Activated CD8-positive, alpha-beta memory T cell treated with anti-CD3 and anti-CD28 coated beads for 4 hours (primary cell): ENCODE measurements at regions not wholly inside any gene's neighbourhood (a gene's known extent, or its start where the extent isn't known, plus 50 kb on each side); places are given as distances from the start of the nearest gene placed in this dataset.
"Not testable (repeated sequence)": the region's sequence is repeated elsewhere in the genome, so short reads cannot be mapped to it uniquely, and the experiment has no call there.

ENCODE experiments used
- DNase-seq, 2 donors: peaks; one replicate each; pipeline ENCODE4 v3.0.0-alpha.2; 2020; ENCODE audit warnings: low read depth in 2 of 2

DNA sequence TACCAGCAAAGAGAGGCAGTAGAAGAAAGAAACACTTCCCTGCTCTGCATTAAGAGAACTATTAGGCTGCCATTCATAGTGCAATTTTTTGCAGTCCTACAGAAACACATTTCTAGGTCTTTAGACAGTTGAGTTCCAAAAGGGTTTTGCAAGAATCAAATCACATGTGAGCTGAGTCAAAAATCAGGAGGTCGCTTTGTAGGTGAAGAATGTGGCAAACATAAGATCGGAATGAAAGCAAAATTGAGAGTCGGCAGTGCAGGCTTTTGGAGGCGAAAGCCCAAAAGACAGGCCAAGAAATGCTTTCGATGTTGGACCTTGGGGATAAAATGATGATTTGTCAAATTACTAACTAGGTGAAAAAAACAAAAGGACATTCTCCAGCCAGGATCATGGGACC, 213.5 kb upstream of the NRIP1 start:
- DNase-seq = no peak

DNA sequence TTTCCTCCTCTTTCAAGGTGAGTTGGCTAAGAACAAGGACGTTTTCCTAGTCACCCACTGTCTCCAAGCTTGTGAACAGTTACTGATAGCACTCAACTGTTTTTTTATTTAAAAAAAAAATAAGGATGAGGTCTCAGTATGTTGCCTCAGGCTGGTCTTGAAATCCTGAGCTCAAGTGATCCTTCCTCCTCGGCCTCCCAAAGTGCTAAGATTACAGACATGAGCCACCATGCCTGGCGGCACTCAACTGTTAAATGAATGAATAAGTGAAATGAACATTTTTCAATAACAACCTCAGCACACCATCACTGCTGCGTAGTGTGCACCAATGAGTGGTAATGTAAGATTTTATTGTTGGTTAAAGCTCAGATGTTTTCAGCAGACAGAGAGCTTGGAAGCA, 214.1 kb upstream of the NRIP1 start:
- no peak for DNase-seq

DNA sequence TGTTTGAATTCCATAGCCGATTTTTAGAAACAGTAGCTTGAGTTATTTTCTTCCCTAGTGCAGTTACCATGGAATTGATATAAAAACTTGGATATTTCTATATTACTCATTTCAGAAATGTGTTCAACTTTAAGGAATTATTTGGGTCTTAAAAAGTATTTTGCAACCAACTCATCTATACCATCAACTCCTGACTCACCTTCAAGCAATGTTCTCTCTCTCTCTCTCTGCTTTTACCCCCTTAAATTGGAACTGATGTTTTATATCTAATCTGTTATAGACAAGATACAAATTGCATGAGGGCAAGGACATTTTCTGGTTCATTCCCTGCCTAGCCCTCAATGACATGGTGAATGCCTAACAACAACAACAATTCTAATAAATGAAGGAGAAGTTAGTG, 214.7 kb upstream of the NRIP1 start:
- DNase-seq = no peak

GRCh38 chr21:15281714-15282113, 216.9 kb upstream of the NRIP1 start:
- no peak for DNase-seq

- DNase-seq = no peak
Measured at GRCh38 chr21:15282665-15283064, 217.9 kb upstream of the NRIP1 start.

DNA sequence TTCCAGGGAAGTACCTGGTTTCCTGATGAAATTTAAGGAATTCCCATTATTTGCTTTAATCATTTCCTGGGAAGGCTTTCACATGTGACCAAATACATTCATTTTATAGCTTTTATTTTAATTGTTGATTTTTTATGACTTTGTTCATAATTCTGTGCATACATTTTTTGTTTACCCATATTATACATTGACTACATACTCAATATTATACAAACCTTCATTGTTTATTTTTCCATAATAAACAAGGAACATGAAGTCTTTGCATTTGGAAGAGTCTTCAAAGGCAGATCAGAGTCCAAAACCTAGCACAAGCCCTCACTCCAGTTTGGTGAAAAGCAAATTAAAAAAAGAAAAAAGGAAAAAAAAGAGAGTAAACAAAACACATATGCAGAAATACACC, 218.3 kb upstream of the NRIP1 start:
- DNase-seq = no peak

DNA sequence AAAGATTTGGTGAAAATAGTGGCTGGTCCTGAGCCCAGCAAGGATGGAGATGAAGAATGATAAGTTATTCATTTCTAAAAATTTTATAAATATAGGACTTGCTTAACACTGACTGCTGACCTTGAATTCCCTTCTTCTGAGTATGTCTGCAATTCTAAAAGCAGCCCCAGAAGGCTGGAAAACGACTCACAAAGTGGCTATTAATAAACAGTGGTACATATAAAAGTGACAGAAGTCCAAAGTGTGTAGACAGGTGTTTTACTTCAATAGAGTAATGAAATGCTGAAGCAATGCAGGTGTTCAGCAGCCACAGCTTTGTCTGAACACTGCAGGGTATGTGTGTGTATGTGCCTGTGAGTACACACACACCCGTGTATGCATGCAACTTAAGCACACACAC, 219.0 kb upstream of the NRIP1 start:
- no peak for DNase-seq

DNA sequence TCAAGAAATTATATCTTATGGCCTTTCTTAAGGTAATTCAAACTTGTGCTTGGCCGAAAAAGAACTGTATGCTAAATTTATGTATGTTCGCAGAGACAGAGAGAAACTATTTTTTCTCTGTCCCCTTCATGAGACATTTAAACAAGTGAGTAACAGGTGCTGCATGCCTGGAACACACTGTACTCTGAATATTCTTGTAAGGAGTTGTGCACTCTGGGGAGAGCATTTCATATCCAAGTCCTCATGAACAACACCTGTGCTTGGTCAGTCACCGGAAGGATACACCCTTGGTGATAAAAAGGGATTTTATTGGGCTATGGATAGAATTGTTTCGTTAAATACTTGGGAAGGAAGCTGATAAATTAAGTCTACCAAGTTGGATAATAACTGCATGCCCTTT, 220.8 kb upstream of the NRIP1 start:
- DNase-seq = no peak

DNA sequence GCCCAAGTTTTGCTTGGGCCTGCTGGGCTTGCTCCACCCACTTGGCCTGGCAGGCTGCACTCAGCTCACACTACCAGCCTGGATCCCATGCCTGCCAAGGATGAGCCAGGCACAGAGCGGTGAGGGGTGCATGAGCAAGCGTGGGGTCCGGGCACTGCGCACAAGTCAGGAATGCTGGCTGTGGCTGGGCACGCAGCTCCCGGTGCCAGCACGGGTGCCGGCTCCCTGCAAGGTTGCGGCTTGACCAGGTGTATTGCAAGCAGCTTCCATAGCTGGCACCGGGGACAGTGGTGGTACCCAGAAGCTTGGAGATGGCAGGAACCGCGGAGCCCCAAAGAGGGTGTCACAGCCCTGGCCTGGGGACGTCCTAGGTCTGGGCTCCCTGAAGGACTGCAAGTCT, 224.4 kb upstream of the NRIP1 start:
- DNase-seq = no peak

- DNase-seq = no peak
Measured at GRCh38 chr21:15289896-15290841, 225.4 kb upstream of the NRIP1 start.

DNA sequence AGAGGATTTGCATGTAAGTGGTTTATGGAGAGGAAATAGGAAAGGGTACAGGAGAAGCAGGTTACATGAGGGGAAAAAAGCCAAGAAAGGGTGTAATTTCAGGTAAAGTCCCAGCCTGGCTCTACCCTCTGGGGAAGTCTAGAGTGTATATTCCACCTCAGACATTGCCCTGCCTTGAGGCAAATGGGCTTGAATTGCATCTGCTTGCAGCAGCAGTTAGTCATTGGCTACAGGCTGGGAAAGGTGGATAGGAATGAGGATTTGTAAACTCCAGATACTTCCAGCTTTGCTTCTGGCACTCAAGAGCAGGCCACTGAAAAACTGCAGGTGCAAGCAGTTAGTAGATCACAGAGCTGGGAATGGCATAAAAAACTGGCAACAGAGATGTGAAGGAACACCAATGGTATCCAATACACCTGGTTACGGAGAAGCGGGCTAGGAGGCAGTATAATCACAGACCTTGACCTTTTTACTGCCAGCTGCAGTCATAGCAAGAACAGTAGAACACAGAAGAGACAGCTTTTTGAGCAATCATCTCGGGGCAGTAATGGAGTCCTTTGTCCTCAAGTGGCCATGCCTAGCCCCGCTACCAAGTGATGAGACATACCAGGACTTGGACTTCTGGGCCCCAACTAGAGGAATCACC, 226.9 kb upstream of the NRIP1 start:
- DNase-seq = no peak

- DNase-seq = no peak
Measured at GRCh38 chr21:15293240-15293639, 228.4 kb upstream of the NRIP1 start.

- no peak for DNase-seq
Measured at GRCh38 chr21:15295875-15296274, 231.1 kb upstream of the NRIP1 start.

DNA sequence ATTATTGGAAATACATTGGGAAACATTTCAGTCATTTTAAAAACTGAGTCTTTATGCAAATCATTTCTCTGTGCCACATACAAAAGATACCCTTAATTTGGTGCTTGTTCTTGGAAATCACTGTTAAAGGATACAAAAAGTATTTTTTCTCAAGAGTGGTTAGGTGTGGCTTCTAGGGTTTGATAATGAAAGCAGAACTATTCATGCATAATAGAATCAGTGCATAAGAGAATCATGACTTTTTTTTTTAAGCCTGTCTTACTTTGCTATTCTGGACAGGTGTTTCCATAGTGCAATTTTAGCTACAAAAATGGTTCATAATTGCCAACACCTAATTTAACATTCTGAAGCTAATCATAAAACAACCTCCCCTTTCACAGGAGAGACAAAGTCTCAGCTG, 233.0 kb upstream of the NRIP1 start:
- DNase-seq = no peak

- DNase-seq = no peak
Measured at GRCh38 chr21:15298306-15298705, 233.5 kb upstream of the NRIP1 start.

DNA sequence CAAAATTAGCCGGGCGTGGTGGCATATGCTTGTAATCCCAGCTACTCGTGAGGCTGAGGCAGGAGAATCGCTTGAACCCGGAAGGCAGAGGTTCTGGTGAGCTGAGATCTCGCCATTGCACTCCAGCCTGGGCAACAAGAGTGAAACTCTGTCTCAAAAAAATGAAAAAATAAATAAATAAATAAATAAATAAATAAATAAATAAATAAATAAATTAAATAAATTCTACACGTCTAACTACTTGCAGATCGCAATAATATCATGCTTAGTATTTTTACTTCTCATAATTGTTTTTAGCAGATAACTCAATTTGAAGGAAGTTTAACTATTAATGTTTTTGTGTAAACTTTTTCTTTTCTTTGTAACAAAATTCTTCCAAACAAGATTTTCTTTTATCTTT, 234.0 kb upstream of the NRIP1 start:
- not testable (repeated sequence) for DNase-seq

- no peak for DNase-seq
Measured at GRCh38 chr21:15300131-15300530, 235.3 kb upstream of the NRIP1 start.

GRCh38 chr21:15301014-15301413, 236.2 kb upstream of the NRIP1 start:
- no peak for DNase-seq

DNA sequence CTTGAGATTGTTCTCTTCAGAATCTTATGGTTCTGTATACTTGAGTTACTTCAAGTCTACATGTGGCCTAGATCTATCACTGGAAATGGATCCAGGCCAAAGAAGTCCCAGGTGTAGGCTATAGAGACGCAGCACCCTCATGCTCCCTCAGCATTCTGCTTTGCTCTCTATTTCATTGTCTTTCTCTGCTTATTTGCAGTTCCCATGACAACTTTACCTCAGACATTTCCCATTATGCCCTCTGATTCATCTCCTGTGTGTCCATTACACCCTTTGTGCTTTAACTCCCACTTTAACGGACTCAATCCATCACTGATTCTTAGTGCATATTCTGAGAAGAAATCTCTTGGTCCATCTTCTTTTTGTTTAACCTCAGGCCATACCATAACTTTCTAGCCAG, 236.9 kb upstream of the NRIP1 start:
- no peak for DNase-seq

- no peak for DNase-seq
Measured at GRCh38 chr21:15306271-15306670, 241.5 kb upstream of the NRIP1 start.

- no peak for DNase-seq
Measured at GRCh38 chr21:15308333-15308732, 243.5 kb upstream of the NRIP1 start.

GRCh38 chr21:15309022-15309590, 244.3 kb upstream of the NRIP1 start:
- no peak for DNase-seq

DNA sequence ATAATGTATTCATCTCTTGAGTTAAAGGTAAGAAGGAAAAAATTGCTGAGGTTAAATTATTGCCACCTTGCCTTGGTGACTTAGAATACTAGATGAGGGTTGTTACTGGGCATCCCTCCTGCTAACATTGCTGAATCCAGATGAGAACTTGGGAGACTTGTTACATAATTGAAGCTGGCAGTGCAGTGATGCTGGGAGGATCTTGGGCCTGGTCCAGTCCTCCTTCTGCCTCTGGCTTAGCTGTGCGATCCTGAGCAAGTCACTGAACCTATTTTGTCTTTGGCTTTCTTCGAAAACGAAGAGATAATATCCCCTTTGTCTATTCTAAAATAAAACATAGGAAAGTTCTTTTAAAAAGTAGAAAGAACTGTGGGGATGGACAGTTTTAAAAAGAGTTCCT, 244.9 kb upstream of the NRIP1 start:
- DNase-seq = no peak
